ENCODE measurements at regions not wholly inside any gene's neighbourhood (a gene's known extent, or its start where the extent isn't known, plus 50 kb on each side); places are given as distances from the start of the nearest gene placed in this dataset.

DNA sequence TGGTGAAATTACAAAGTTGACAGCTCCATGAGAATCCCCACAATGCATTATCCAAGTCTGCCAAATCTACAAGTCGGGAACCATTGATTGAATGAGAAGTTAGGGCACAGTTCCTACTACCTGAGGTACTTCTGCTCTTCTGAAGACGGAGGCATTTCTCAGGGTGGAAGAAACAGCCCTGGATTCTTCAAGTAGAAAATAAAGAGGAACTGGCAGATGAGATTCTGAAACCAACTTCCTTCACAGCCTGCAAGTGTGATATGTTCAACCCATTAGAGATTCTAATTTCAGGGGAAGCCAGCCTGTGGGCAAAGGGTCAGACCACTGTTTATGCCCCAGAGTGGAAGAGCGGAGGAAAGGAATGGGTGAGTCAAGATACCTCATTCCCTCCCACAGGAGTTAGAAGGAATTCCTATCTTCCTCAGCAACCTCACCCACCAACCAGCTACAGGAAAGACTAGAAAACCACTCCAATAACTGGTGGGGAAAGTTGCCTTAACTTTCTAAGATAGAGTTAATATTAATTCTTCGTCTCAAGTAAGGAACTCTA is 50.5 kb upstream of the BMPER start:
- DNase-seq = peak in 1 of 2 donors; percentile 11
